Activated effector memory CD4-positive, alpha-beta T cell treated with anti-CD3 and anti-CD28 coated beads, Interleukin-2, amount 50 U/mL, for 16 hours (primary cell): ENCODE measurements at regions not wholly inside any gene's neighbourhood (a gene's known extent, or its start where the extent isn't known, plus 50 kb on each side); places are given as distances from the start of the nearest gene placed in this dataset.
A peak's percentile ranks its signal among the peaks of the same experiment; 100 is the strongest.

Experiments used
- DNase-seq: peaks from one replicate; pipeline ENCODE4 v3.0.0-alpha.2; 2020

- no peak for DNase-seq
These were observed 159.1 kb upstream of the CSF3R start for GRCh38 chr1:36641776-36642175.

DNA sequence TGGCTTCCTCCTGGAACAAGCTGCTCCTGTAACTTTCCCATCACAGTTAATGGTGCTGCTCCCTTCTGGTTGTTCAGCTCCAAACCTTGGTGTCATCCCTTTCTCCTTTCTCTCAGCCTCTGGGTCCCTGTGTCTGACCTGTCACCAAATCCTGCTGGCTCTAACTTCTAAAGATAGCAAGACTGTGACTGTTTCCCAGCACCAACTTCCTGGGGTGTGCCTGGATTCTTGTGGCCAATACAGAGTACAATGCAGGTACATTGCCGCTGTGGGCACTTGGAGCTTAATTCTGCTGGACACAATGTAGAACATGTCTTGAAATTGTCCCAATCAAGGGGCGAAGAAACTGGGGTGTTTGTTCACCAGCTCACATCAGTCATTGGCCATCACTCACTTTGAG lies 156.7 kb upstream of the CSF3R start:
- no peak for DNase-seq

DNA sequence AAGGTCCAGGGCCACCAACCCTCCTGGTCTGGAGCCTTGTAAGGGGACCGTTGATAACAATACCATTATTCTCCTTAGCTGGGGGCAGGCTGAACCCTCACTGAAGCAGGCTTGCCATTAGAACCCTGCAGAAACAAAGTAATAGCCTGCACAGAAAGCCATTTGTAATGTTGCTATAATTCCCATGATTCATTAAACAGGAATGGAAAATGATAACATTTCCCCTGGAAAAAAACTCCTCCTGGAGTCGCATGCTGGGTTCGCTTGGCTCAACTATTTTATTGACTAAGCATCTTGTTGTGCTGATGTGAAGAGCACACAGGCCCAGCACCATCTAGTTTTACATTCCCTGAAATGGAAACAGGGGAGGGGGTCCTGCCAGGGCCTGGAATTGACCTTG lies 155.6 kb upstream of the CSF3R start:
- DNase-seq = no peak

DNA sequence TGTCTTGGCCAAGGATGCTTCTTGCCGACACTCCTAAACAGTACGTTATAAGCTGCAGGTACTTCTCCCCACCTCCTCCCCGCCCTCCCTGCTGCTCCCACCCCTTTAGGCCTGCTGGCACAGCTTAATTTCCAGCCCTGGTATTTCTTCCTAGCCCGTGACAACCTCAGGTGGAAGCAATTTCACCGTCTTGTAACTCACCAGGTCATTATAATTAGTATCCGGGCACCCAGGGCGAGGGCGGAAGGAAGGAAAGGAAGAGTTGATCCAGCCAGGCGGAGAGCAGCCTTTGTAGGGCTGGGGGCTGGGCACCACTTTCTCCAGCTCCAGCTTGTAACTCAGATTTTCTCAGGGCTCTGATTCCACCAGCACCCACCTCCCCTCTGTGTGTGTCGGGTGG lies 153.5 kb upstream of the CSF3R start:
- no peak for DNase-seq

- DNase-seq = no peak
These were observed 152.6 kb upstream of the CSF3R start for GRCh38 chr1:36635284-36635683.

DNA sequence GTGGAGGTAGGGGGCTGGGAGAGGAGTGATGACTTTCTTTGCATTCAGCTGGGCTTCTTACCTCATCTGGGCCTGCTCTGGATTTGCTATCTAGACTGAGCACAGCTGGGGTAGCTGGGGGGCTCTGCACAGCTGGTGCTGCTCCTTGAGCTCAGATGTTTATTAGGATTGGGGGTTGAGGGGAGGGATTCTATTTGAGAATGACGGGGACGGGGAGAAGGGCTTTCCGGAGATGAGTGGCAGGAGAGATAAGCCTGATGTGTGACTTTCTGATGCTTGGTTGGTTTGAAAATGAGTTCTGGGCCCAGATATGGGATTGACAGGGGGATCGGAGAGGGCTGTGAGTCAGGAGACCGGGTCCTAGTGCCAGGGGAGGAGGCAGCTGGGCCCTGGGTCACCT lies 146.1 kb upstream of the CSF3R start:
- no peak for DNase-seq

- no peak for DNase-seq
These were observed 143.7 kb upstream of the CSF3R start for GRCh38 chr1:36626435-36626834.

DNA sequence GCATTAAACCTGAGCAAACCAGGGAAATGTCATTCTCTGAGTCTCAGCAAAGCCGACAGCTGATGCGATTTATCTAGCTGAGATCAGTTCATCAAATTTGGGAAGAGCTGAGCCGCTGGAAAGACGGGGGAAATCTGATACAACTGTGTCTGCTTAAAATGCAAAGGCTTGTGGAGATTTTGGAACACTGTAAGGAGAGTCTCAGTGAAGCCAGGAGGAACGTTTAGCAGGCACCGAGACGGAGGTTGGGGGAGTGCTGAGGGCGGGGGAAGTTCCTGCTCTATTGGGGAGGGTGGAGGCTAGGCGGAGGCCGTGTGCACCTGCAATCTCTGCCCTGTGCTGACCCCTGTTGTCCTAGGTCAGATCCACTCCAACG lies 143.2 kb upstream of the CSF3R start:
- DNase-seq = no peak

- DNase-seq = no peak
These were observed 142.7 kb upstream of the CSF3R start for GRCh38 chr1:36625253-36625934.

DNA sequence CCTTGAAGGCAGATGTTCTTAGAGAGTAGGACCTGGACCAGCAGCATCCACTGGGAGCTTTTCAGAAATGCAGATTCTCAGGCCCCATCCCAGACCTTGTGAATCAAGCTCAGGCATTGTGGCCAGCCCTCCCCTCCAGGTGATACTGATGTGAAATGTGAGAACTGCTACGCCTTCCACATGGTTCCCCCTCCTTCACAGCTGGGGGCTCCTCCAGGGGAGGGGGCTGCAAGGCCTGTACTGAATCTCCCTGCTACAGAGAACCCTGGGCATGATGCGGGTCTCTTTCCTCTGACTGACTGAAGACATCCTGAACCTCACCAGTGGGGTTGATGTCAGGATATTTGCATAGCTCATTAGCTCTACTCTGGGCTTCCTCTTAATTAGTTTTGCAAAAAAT lies 141.8 kb upstream of the CSF3R start:
- DNase-seq = no peak

GRCh38 chr1:36622741-36623648 lies 140.3 kb upstream of the CSF3R start:
- DNase-seq = peak; percentile 24

- peak; percentile 33 for DNase-seq
These were observed 138.8 kb upstream of the CSF3R start for GRCh38 chr1:36621531-36621930.

DNA sequence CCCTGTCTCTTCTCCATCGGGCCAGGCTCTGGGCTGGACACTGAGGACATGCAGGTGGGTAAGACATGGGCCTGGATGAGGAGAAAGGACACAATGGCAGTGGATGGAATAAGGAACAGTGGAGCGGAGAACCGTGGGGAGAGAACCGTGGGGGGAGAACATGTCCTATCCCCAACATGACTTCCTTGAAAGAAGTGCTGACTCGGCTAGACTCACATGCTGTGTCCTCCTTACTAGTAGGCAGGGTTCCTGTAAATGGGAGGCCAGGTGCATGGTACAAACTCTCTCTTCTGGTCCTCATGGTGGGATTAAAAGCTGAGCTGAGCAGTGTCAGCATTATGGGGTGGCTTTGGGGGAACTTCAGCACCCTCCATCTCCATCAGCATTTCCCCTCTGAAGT lies 137.4 kb upstream of the CSF3R start:
- DNase-seq = peak; percentile 10

GRCh38 chr1:36614991-36615390 lies 132.3 kb upstream of the CSF3R start:
- DNase-seq = no peak

- no peak for DNase-seq
These were observed 131.9 kb upstream of the CSF3R start for GRCh38 chr1:36614571-36614970.

DNA sequence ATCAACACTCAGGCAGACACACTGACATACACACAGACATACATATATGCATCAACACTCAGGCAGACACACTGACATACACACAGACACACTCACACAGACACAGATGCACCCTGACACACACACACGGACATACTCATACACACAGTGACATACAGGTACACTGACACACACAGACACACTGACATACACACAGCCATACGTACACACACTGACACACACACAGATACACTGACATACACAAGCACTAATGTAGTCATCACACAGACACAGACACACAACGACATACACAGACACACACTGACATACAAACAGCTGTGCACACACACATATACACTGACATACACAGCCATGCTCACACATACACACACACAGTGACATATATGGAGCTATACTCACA lies 131.0 kb upstream of the CSF3R start:
- DNase-seq = no peak

DNA sequence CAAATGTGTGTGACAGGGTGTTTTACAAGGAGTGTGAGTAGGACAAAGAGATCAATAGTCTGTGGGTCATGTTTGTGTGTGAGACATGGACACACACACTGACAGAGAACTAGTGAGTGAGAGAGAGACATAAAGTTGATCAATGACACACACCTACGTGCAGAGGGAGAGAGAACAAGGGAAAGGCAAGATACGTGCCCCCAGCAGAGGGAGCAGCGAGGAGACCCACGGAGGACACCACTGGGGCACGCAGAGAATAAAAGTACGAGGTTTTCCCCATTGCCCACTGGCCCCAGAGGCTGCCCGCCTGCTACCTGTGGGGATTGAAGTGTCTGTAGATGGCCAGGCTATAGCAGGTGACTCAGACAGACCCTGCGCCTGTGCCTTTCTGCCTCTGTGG lies 130.2 kb upstream of the CSF3R start:
- DNase-seq = no peak

DNA sequence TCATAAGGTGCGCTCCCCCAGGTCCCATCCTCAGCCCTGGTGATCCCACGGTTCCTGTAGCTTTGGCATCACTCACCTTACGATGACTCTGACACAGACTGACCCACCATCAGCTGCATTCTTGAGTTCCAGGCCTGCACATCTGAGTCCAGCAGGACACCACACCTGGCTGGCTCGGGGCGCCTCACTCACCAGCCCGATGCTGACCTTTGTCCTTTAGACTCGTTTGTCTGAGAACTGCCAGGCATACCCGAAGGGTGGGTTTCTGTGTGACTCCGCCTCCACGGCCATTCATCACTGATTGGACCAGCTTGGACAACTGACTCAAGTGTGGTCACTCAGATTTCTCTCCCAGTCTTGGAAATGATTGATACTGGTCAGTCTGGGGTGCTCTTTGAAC lies 129.4 kb upstream of the CSF3R start:
- no peak for DNase-seq

GRCh38 chr1:36609241-36610027 lies 126.7 kb upstream of the CSF3R start:
- DNase-seq = peak; percentile 67

GRCh38 chr1:36608272-36608671 lies 125.6 kb upstream of the CSF3R start:
- no peak for DNase-seq

DNA sequence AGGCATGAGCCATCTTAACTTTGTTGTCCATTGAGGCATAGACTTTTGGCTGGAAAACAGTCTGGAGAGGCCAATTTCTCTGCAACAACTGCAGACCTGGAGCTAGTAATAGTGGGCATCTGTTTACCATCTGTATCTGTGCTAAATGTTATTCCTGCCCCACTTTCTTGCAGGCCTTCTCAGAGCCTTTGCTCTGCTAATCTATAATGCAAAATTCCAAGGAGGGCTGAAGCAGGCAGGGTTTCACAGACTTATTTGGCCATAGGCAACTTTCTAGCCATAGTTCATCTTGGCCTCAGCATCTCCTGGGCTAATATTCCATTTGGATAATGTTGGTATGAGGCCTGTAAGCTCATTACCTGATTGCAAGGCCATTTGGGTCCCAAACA lies 124.5 kb upstream of the CSF3R start:
- no peak for DNase-seq

DNA sequence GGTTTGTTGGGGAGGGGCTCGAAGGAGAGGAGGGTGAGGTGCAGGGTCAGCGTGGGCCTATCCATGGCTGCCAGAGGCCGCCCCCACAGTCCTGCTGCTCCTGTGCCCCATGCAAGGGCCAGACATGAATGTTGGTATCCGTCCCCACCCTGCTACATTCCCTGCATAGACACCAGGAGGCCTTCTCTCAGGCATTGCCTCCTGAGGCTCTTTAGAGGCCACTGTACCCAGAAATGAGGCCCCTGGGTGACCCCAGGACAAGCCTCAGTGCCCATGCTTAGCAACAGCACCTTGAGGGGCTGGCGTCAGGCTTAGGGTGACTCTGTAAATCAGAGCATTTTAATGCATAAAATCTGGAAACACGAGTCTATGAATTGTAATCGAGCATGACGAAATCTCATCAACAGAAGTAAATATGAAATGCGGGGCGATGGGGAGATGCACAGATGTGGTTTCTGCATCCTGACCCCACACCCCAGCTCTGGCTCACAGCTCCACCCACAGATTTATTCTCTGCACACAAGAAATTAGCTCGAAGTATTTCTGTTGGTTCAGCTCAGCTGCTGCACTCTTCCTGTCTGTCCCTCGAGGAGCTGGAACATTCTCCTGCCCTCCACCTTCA lies 124.0 kb upstream of the CSF3R start:
- no peak for DNase-seq

DNA sequence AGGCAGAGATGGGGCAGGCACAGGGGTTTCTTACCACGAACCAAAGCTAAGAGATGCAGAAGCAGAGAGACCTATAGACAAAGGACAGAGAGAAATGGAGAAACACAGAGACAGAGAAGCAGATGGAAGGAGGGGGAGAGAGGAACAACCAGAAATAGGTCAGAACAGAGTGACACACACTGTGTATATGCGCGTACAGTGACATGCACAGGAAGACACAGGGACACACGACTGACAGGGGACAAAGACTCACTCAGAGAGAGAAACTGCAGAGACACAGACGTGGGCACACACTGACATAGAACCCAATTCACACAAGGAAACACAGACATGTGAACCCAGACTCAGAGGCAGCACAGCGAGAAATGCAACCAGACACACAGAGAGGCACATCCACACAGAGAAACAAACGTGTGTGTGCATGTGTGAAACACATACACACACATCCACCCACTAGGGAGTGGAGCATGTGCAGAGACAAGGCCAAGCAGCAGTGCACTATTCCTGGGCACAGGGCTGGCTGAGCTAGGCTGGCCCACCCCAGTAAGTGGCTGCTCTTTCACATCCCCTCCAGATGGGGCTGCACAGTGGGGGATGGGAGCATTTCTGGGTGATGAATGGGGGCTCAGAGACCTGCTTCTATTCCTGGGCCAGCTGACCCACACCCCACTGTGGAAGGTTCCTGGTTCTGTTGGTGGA lies 123.4 kb upstream of the CSF3R start:
- DNase-seq = no peak
